SK-N-MC (cell line): ENCODE measurements at regions not wholly inside any gene's neighbourhood (a gene's known extent, or its start where the extent isn't known, plus 50 kb on each side); places are given as distances from the start of the nearest gene placed in this dataset.

ENCODE experiments used
- EZH2 ChIP-seq: fragments of 200-600 bp; sonication (generic); IDR thresholded peaks from one replicate; pipeline ENCODE4 v1.6.1; 2017; ENCODE audit warnings: antibody characterized with exemption
- FOXP2 ChIP-seq: optimal IDR thresholded peaks from 2 replicates; pipeline ENCODE3; 2011; ENCODE audit warnings: mild to moderate bottlenecking, moderate library complexity; ENCODE audit not compliant: insufficient read depth; ENCODE audit errors: extremely low read length, control extremely low read depth
- POLR2AphosphoS5 ChIP-seq: IDR thresholded peaks from 2 replicates; pipeline ENCODE4 v1.6.1; 2012; ENCODE audit warnings: mild to moderate bottlenecking, low read depth, low read length, borderline replicate concordance

DNA sequence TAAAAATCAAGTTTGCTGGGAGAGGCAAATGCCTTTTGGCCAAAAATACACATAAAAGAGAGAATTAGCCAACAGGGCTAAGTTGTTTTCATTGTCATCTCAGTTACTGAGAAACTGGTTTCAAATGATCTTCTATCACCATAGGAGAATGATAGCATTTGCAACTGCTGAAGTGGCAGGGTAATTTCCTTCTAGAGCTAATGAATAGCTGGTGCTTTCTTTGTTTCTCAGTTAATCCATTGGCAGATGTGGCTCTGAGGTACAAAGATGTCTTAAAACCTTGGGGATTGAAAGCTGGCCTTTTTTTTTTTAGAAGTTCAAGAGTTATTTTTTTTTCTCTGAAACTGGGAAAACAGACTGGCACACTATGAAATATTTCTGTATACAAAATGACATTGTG, 332.7 kb upstream of the KLF12 start:
- TF ChIP-seq POLR2AphosphoS5 (no peak), EZH2 (no peak), FOXP2 (no peak)
